Stimulated activated CD4-positive, alpha-beta T cell treated with anti-CD3 and anti-CD28 coated beads, Interleukin-1b, Interleukin-23, amount 100 ng/mL, for 4 hours (primary cell): ENCODE measurements at regions not wholly inside any gene's neighbourhood (a gene's known extent, or its start where the extent isn't known, plus 50 kb on each side); places are given as distances from the start of the nearest gene placed in this dataset.
"Not testable (repeated sequence)": the region's sequence is repeated elsewhere in the genome, so short reads cannot be mapped to it uniquely, and the experiment has no call there.

Source experiments
- DNase-seq, 2 donors: peaks; one replicate each; pipeline ENCODE4 v3.0.0-alpha.2; 2020; ENCODE audit warnings: low read depth in 2 of 2

DNA sequence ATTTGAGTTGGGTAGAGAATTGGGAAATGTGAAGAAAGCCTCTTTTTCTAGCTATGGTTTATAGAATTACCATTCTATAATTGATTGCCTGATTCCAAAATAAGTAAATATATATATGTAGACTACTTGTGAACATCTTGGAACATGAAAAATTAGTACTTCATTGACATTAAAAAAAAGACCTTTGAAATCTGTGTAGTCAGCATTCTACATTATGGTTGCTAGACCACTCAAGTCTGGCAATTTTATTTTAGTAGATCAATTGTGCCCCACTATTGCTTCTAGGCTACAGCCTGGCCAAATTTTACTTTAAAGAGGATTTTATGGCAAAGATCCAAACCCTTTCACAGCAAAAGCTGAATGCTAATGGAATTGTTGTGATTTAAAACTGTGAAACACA lies 279.8 kb downstream of the IKZF2 start:
- DNase-seq = no peak

DNA sequence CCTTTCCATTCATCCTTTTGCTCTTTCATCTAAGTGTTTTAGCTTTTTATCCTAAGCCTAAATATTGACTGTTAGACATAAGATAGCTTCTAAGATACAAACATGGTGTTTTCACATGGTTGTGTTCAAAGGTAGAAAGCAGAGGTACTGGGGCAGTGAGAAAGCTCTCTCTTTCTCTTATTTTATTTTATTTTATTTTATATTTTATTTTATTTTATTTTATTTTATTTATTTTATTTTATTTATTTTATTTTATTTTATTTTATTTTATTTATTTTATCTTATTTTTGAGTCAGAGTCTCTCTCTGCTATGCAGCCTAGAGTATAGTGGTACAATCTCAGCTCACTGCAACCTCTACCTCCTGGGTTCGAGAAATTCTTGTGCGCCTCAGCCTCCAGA lies 287.2 kb downstream of the IKZF2 start:
- DNase-seq = no peak

DNA sequence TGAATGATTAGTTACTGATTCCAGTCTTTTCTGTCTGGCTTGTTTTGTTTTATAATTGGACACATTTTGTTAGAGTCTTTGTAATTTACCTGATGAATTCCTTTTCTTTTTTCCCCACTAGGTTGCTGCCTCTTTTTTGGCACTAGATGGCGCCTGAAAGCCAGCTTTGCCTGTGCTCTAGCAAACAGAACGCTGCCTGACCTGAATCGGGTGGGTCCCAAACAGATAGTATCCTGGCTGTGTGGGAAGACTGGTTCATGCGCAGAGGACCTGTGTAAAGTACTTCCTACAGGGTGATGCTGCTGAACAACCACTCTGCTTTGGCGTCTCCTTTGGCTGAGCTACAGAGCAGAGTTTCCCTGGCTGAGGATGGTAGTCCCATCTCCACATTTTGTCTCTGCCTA lies 288.2 kb downstream of the IKZF2 start:
- no peak for DNase-seq

DNA sequence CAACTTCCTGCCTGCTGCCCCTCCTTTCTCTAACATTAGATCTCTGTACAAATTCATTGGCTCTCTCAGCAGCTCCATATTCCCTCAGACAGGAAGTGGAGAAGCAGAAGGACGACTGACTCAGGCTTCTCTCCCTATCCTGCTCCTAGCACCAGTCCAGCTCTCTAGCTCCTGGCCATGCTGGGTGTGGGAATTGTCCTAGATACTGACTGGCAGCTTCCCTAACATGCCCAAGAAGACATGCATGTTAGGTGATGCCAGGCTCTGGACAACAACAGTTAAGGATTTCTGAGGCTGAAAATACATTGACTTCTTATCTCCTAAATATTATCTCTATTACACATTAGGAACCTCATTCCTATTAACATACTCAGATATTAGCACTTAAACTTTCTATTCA lies 292.9 kb downstream of the IKZF2 start:
- no peak for DNase-seq

DNA sequence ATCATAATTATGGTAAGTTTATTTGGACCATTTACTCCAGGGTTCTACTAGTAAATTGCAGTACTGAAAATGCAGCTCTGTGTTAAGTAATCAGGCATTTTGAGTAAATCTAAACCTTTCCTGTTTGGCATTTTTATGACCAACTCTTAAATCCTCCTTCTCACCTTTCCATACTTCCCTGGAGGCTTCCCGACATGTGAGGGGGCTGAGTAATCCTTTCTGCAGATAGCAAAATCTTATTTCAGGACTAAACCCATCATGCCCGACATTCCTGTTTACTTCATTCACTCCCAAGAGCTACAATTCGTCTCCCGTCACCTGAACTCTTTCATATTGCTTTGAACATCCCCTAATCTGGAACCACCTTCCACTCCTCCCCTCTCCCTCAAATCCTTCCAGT lies 296.6 kb downstream of the IKZF2 start:
- DNase-seq = no peak

DNA sequence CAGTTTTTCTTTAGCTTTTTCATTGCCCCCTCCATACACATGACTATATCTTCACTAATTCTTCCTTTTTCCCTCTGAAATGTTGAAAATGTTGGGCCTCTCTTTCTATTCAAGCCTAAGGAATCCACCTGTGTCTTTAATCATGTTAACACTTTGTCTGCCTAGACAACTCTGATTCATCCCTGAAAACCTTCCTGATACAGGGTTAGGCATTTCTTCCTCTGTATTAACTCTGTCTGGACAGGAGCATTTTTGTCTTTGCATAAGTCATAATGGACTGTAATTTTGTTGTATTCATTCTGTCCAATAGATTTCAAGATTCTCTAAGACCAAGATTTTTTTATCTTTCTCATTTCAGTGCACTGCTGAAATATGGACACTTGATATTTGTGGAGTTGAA lies 297.3 kb downstream of the IKZF2 start:
- no peak for DNase-seq

DNA sequence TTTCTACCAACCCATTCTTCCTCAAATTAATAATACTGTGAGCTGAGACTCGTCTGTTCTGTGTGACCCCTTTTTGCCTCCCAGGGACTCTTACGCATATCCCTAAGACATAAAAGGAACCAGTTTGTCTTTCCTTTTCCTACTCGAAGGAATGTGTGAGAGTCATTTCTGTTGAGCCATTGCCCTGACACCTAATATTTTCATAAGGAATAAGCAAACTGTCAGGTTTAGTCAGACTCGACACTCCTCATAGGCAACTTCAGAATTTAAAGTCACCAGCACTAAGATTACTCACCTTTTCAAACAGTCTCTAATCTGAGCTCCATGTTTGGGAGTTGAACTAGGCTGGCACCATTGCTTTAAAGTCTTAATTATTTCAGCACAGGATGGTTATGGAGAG lies 305.5 kb downstream of the IKZF2 start:
- no peak for DNase-seq

DNA sequence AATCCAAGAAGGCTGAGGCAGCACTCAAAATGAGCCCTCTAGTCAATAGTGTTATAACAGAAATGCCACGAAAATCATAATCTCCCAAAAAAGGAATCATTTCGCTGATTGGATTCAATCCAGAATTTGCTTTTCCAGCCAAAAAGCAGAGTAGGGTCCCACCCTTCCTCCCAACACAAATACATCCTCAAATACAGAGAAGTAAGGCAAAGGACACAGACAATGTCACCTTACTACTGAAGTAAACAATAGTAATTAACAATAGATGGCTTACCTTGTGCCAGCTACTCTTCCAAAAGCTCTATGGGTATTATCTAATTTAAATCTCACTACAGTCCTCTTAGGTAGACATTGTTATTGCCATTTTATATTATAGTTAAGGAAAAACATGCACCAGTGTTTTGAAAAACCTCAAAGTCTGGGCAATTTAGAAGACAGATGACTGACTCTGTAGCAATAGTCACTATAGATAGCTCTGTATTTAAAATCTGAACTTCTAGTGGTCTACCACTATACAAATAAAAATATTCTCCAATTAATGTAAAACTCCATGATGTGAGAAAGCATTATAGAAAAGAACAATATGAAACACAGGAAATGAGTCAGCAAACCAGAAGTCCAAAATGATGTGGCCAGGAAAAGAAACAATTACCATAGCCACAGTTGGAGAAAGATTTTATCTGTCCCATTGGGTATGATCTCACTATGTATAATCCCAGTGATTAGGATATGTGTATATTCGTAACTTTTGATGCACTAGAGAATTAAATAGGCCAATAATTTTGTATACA lies 305.0 kb upstream of the ERBB4 start:
- no peak for DNase-seq

DNA sequence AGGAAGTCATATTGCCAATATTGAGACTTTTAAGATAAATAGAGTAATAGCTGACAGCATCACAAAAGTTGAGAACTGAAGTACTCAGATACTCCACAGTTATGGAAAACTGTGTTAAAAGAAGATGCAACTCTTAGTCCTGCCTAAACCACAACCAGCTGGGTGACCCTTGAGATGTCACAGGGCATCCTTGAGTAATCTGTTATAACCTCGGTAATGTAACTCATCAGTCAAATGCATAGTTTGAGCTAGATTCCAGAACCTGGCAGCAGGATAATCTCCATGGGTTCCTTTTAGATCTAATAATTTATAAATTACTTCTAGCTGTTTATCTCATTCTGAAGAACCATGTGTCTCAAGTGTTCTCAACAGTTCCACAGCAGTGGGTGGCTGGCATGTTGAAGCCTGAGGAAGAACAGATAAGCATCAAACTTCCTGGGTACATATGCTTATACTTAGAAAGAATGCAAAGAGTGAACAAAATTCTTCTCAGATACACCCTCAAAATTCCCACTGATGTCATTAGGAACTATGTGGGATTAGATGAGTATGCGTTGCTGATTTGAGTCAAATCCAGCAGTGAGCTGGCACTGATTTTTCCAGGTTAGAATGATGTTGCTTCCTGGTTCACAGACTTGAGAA lies 304.1 kb upstream of the ERBB4 start:
- DNase-seq = no peak

DNA sequence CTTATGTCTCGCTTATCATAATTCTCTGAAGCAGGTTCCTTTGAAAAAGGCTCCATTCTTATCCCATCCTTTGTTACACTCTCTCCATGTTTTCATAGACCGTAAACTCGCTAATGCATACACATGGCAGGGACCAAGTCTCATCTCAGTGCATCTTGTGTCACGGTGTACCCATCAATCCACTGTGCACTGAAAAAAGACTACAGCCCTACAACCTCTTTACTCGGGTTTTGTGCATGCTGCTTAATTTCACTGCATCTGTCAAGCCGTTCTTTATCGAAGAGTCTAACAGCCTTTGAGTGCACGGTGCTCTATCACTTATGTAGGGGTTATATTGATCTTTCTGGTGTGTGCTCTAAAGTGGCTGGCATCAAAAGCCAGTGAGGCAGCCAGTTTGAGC lies 302.9 kb upstream of the ERBB4 start:
- no peak for DNase-seq

DNA sequence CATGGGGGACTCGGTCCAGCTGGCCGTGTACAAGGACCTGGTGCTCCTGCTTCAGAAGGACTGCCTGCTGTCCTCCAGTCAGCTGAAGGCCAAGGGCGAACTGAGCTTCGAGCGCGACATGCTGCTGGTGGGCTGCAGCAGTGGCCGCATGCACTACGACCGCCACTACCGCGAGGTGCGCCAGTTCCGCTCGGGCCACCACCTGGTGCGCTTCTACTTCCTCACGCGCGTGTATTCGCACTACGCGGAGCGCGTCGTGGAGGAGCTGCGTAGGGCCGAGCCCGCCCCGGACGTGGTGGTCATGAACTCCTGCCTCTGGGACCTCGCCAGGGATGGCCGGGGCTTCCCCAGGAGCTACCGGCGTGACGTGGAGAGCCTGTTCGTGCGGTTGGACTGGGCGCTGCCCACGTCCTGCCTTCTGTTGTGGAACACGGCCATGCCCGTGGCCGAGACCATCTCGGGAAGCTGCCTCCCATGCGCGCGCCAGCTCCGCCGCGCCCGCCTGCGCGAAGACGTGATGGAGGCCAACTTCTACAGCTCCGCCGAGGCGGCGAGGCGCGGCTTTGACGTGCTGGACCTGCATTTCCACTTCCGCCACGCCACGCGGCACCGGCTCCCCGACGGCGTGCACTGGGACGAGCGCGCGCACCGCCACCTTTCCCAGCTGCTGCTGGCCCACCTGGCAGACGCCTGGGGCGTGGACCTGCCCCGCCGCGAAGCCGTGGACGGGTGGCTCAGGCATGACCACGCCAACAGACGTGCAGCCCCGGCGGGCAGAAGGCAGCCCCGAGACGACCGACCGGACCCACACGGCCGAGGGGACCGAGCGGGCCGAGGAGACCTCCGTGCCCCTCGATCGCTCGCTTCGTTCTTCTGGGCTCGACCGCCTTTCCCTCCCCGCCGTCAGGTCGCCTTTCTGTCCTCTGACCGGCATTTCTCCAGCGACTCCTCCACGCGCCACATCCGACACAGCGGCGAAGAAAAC lies 293.9 kb upstream of the ERBB4 start:
- DNase-seq = no peak

DNA sequence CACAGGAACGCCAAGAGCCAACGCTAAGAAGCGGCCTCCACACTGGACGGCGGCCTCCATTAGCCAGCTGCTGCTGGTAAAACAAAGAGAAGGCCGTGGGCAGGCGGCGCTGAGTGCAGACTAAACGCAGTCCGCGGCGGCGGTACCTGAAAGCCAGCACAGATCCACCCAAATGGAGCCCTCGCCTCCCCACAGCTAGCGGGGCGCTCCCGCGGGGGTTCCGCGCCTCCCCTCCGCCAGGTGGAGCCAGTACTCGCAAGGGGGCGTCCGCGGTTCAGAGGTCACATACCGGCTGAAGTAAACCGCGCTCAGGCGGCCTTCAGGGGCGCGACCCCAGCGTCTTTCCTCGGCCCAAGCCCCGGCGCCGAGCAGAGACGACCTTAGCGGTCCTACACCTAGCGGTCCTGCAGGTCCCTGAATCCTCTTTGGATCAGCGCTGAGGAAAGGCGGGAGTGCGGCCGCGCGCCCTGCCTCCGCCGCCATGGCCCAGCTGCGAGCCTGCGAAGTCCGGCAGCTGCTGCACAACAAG lies 293.1 kb upstream of the ERBB4 start:
- no peak for DNase-seq

DNA sequence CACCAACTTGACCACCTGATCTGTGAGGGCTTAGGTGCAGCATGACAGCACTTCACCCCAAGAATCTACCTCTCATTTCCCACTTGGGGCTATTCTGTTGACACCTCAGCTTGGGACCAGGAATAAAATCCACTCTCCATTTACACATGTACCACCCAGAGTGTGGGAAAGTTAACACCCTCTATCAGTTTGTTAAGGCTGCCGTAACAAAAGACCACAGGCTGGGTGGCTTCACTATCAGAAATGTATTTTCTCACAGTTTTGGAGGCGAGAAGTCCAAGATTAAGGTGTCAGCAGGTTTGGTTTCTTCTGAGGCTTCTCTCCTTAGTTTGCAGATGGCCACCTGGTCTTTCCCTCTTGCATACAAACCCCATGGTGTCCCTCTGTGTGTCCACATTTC lies 277.7 kb upstream of the ERBB4 start:
- no peak for DNase-seq

DNA sequence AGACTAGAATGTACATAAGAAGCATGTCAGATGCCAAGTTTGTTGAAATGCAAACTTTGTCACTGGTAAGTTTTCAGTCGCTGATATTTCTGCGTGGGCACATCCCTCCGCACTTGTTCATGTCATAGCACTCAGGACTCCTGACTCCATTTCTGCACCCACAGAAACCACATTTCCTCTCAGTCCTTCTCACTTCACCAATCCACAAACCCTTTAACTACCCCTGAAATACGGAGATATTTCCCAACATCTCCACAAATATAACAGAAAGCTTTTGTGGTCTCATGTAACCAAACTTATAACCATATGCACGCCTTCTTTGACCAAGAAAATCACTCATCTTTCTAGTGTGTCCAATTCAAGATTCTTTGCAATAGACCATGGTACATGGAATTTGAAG lies 276.9 kb upstream of the ERBB4 start:
- no peak for DNase-seq

DNA sequence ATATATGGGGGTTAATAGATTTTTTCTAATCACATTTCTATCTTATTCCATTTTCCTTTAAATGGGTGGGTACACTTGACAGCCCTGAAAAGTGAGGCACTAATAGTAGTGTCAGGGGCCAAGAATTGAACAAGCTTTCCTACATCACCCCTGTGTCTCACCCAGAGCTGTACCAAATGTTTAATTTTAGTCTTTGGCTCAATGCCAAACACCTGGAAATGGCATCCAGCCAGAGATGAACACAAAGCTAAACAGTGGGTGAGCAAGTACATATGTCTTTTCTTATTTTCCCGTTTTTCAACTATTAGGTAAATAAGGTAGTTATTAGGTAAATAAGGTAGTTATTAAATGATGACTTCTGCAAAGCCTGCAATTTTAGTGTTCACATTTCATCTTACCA lies 276.3 kb upstream of the ERBB4 start:
- no peak for DNase-seq

DNA sequence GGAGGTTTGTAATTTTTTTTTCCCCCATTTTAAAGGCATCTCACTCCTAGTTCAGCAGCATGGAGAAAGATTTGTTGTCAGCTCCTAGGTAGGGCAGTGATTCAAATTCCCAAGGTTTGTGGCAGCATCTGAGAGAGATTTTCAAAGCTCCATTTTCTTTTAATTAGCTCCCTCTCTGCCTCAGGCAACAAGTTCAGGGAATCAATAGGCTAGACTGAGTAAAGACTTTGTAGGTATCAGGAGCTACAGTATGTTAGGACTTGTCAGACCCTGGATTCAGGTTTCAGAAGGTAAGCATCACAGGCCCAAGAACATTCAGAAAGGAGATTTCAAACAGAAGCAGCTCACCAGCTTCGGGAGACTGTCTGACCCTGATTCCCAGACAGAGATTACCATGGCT lies 273.3 kb upstream of the ERBB4 start:
- DNase-seq = no peak

DNA sequence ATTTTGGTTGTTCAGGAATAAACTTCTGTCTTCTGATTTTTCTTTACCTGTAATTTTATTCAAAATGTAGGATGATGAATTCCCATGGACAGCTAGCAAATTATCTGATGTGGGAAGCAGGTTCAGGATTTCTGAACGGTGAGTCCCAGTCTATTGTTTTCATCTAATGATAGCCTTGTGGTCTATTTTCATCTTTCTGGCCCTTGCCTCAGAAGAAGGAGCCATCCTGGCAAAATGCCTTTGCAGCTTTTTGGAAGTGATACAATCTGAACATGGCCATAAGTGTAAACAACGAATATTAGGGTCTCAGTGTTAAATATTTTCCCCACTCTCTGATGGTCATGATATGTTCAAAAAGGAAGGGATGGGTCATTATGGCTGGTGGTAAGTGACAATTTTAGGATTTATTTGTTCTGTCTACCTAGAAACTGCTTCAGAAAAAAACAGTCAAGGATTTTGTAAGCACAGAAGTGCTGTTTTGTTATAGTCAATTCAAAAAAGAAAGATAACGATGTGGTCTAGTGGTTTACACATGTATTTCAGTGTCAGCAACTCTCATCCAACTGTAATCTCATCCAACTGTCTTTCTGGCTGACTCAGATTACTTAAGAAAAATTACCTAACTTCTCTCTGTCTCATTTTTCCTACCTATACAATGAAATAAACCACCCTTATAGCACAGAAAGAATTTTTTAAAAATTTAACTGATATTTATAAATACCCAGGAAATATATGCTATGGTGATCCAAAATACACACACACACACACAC lies 272.6 kb upstream of the ERBB4 start:
- no peak for DNase-seq

DNA sequence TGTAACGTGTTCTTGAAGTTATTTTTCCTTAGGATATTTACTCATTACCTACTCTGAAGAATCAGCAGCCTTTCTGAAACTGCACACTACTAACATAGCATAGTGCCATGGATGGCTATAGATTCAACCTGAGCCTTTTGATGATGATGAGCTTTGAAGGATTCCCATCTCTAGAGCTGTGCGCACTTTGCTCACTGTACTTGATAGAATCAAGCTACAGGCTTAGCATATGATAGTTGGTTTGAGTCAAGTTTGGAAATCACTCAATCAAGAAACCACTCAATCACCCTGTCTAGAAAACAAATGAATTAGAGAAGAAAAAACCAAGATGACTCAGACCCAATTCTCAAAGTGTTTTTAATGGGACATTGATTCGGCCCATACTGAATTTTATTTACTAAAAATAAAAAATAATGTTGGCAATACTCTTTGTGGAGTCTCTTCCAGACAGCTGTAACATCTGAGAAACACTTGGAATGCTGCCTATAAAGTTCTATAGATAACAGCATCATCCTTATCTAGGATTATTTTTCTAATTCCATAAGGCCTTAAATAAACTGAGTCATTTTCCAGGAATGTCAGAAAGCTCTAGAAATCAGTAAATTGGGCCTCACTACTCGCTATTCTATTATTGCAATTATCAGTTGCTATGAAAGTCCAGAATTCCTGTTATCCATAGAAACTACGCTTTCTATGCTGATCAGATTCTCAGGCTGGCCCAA lies 259.0 kb upstream of the ERBB4 start:
- no peak for DNase-seq

DNA sequence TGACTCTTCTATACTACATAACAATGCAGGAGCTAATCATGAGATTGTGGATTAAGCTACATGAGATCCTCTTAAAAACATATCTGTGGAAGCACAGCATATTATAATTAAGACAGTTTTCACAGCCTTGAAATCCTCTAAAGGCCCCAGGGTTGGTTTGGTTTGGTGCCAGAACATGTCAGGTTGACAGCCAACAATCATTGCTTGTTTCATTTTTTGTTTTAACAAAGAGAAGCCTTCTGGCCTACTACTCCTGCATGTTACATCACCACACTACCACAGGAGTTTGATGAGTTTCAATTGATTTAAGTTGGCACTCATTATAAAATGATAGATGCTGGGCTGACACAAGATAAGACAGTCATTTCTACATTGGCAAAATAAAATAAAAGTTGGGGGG lies 255.9 kb upstream of the ERBB4 start:
- no peak for DNase-seq

DNA sequence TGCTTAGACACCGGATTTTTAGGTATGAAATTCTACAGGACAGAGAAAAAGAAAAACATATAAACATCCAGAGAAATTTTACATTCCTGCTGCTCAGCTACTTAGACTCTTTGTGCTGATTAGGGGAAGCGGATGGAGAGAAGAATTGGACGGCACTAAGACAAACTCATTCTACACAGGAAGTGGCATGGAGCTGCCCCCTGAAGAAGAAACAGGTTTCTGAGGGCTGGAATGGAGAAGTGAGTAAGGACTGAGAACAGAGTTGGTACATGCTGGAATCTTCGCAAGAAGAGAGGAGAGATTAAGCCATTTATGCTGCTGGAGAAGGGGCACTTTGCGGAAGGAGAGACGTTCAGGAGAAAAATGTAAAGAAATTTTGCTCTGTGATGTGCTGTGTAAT lies 253.0 kb upstream of the ERBB4 start:
- DNase-seq = no peak

DNA sequence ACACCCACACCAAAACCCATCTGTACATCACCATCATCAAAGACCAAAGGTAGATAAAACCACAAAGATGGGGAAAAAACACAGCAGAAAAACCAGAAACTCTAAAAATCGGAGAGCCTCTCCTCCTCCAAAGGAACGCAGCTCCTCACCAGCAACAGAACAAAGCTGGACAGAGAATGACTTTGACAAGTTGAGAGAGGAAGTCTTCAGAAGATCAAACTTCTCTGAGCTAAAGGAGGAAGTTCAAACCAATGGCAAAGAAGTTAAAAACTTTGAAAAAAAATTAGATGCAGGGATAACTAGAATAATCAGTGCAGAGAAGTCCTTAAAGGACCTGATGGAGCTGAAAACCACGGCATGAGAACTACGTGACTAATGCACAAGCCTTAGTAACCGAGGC lies 247.5 kb upstream of the ERBB4 start:
- not testable (repeated sequence) for DNase-seq
